ENCODE measurements at regions not wholly inside any gene's neighbourhood (a gene's known extent, or its start where the extent isn't known, plus 50 kb on each side); places are given as distances from the start of the nearest gene placed in this dataset.

DNA sequence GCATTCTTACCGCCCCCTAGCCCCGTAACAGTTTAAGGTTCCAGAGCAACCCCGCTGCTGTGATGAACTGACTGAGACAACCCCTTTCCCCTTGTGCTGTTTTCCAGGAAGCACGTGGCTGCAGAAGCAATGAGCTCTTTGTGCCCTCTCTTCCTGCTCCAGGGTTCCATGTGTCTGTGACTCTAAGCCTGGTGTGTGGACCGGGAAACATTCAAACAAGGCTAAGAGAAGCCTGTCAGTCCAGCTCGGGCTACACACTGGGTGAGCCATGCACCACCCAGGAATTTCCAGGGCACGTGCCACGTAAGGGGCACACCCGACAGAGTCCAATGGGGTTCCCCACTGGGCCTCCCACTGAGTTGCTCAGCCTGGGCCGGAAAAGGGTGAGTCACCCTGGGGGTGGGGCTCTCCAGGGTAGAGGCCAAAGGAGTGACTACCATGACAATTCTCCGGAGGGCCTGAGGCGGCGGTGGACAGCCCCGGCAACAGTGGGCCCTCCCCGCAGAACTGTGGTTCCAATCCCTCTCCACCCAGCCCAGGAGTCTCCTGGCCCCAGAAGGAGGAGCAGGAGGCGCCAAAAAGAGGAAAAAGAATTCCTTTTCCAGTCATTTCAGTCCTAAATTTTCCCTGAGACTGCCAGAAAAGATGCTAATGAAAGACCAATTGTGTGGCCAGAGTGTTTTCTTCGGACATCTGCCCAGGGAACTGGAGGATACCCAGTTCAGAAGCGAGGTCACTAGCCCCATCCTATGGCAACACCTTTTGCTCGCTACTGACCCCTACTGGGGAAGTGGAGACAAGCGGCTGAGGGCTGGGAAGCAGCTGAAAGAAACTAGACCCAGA lies 157.8 kb upstream of the SLC1A4 start:
- no peak for TF ChIP-seq EZH2 (IDR thresholded peaks at IDR 0.05; ENCODE audit: insufficient read depth, poor library complexity, severe bottlenecking)
- TF ChIP-seq EZH2phosphoT487 (IDR thresholded peaks at IDR 0.05; ENCODE audit: insufficient read depth, low read depth): no peak
